Transverse colon (tissue), 4 donors: ENCODE measurements at regions not wholly inside any gene's neighbourhood (a gene's known extent, or its start where the extent isn't known, plus 50 kb on each side); places are given as distances from the start of the nearest gene placed in this dataset.

Experiments
- DNase-seq: peaks from one replicate; pipeline ENCODE4 v3.0.0-alpha.2; 2019
- H3K27ac ChIP-seq, 4 donors: fragments of 200-600 bp; sonication (generic); 2 replicates each; pipeline ENCODE4 v1.5.1; 2016 to 2018; ENCODE audit warnings: inconsistent platforms in 4 of 4
- H3K27me3 ChIP-seq: fragments of 200-600 bp; sonication (generic); 2 replicates; pipeline ENCODE4 v1.5.1; 2017; ENCODE audit warnings: inconsistent platforms
- H3K36me3 ChIP-seq, 4 donors: fragments of 200-600 bp; sonication (generic); 2 replicates each; pipeline ENCODE4 v1.5.1; 2017 to 2019; ENCODE audit warnings: inconsistent platforms in 4 of 4
- H3K4me1 ChIP-seq, 4 donors: fragments of 200-600 bp; sonication (generic); 2 replicates each; pipeline ENCODE4 v1.5.1; 2017 to 2020; ENCODE audit warnings: inconsistent platforms in 4 of 4
- H3K4me3 ChIP-seq, 4 donors: fragments of 200-600 bp; sonication (generic); 1 replicate in 1 of 4; 2 replicates in 3 of 4; pipeline versions ENCODE4 v1.5.1 to v1.6.1; 2017 to 2019; ENCODE audit warnings: inconsistent platforms in 4 of 4
- H3K9me3 ChIP-seq, 2 donors: fragments of 200-600 bp; sonication (generic); 2 replicates each; pipeline ENCODE4 v1.5.1; 2017 to 2019; ENCODE audit warnings: inconsistent platforms in 2 of 2
- CTCF ChIP-seq, 5 experiments: fragments of 200-600 bp in 3 of 5; fragments of 450-650 bp in 2 of 5; sonication (generic) in 3 of 5; IDR thresholded peaks; 1 replicate in 2 of 5; 2 replicates in 3 of 5; pipeline ENCODE4 v1.5.1; 2016 to 2017; ENCODE audit warnings: antibody characterized with exemption in 5 of 5, inconsistent platforms in 3 of 5, mild to moderate bottlenecking in 2 of 5, moderate library complexity in 1 of 5
- EP300 ChIP-seq: sonication (generic); formaldehyde crosslinking; IDR thresholded peaks from one replicate; pipeline ENCODE4 v1.6.1; 2017; ENCODE audit warnings: antibody characterized with exemption, low read depth
- POLR2A ChIP-seq: fragments of 450-650 bp; IDR thresholded peaks from one replicate; pipeline ENCODE4 v1.6.1; 2016; ENCODE audit warnings: antibody characterized with exemption, mild to moderate bottlenecking, moderate library complexity
- POLR2AphosphoS5 ChIP-seq, 3 donors: sonication (generic); formaldehyde crosslinking; IDR thresholded peaks; one replicate each; pipeline ENCODE4 v1.6.1; 2016; ENCODE audit warnings: antibody characterized with exemption in 3 of 3
- WGBS, 2 donors: methylation state at CpG; one replicate each; pipeline ENCODE4 v1.1.5; 2018; ENCODE audit warnings: low coverage in 1 of 2; 5-methylcytosine and 5-hydroxymethylcytosine counted together
- in situ Hi-C, 4 donors: fragments of 200-750 bp; cut with MboI; loops; one replicate each; pipeline versions ENCODE4 v1.15.0 to v1.15.1; 2017; ENCODE audit warnings: low sequenced_read_pairs in 3 of 4, low pct_ligation_motif_present in 1 of 4, low pct_unique_long_range_greater_than_20kb in 1 of 4
- intact Hi-C: fragments of 100-400 bp; cut with DNase I; formaldehyde crosslinking; loops from one replicate; pipeline ENCODE4 v1.15.1; 2023; ENCODE audit warnings: low total_unique reads

GRCh38 chr3:182105875-182106274, 394.1 kb downstream of the SOX2 start:
- Histone ChIP-seq H3K4me1 (no peaks in the 10 kb centered on the region), H3K36me3 (no peaks in the 10 kb centered on the region), H3K9me3 (no peaks in the 10 kb centered on the region), H3K4me3 (no peak overlapping the region), H3K27me3 (no peaks in the 10 kb centered on the region), H3K27ac (no peak overlapping the region)
- in situ Hi-C loops = no loop called here
- intact Hi-C loops = loop anchor here (5.0 kb wide), 1 partner anchor 1186 kb away; no protein-coding TSS in a partner anchor
- 77 to 83% methylated on average over 4 of the region's 4 CpGs for WGBS, 2 donors
- no peak for DNase-seq
- TF ChIP-seq POLR2AphosphoS5 (IDR thresholded peaks at IDR 0.05) = no peak
- TF ChIP-seq CTCF (IDR thresholded peaks at IDR 0.05) = no peak
- TF ChIP-seq POLR2A = no peak
- TF ChIP-seq EP300 = no peak

- intact Hi-C loops (loop anchor here (5.0 kb wide), 1 partner anchor 1184 kb away; no protein-coding TSS in a partner anchor), in situ Hi-C loops (no loop called here)
- no peak for DNase-seq
- no peaks in the 10 kb centered on the region for H3K36me3 ChIP-seq
- no peaks in the 10 kb centered on the region for H3K27me3 ChIP-seq
- H3K4me1 ChIP-seq = no peaks in the 10 kb centered on the region
- no peaks in the 10 kb centered on the region for H3K9me3 ChIP-seq
- H3K27ac ChIP-seq = no peak overlapping the region
- TF ChIP-seq POLR2A = no peak
- no peak for TF ChIP-seq CTCF (IDR thresholded peaks at IDR 0.05)
- TF ChIP-seq POLR2AphosphoS5 (IDR thresholded peaks at IDR 0.05) = no peak
- no peak for TF ChIP-seq EP300
- H3K4me3 ChIP-seq = no peak overlapping the region
Observed at GRCh38 chr3:182108371-182108770, 396.6 kb downstream of the SOX2 start.

GRCh38 chr3:182111967-182112366, 400.2 kb downstream of the SOX2 start:
- no peak overlapping the region for H3K27ac ChIP-seq
- TF ChIP-seq CTCF (IDR thresholded peaks at IDR 0.05) = no peak
- TF ChIP-seq EP300 = no peak
- TF ChIP-seq POLR2AphosphoS5 (IDR thresholded peaks at IDR 0.05) = no peak
- no peak for TF ChIP-seq POLR2A
- H3K4me3 ChIP-seq = no peak overlapping the region
- H3K9me3 ChIP-seq = no peaks in the 10 kb centered on the region
- no peaks in the 10 kb centered on the region for H3K4me1 ChIP-seq
- H3K36me3 ChIP-seq = no peaks in the 10 kb centered on the region
- in situ Hi-C loops (no loop called here), intact Hi-C loops (no loop called here)
- WGBS, 2 donors = 68 to 80% methylated on average over 2 to 4 of the region's 4 CpGs
- no peak for DNase-seq
- H3K27me3 ChIP-seq = no peaks in the 10 kb centered on the region

- no peaks in the 10 kb centered on the region for H3K27me3 ChIP-seq
- TF ChIP-seq CTCF (IDR thresholded peaks at IDR 0.05) (no peak), POLR2AphosphoS5 (IDR thresholded peaks at IDR 0.05) (no peak), EP300 (no peak), POLR2A (no peak)
- H3K36me3 ChIP-seq = no peaks in the 10 kb centered on the region
- intact Hi-C loops (no loop called here), in situ Hi-C loops (no loop called here)
- H3K9me3 ChIP-seq = no peaks in the 10 kb centered on the region
- no peak for DNase-seq
- H3K4me1 ChIP-seq = no peaks in the 10 kb centered on the region
- no peak overlapping the region for H3K27ac ChIP-seq
- no peak overlapping the region for H3K4me3 ChIP-seq
- WGBS, 2 donors = 80% methylated on average over 1 of the region's 1 CpG; no CpG with 5 or more reads in 1 of the 2 donors
Observed at GRCh38 chr3:182115328-182116015, 403.7 kb downstream of the SOX2 start.
